HEK293 (cell line): ENCODE measurements at regions not wholly inside any gene's neighbourhood (a gene's known extent, or its start where the extent isn't known, plus 50 kb on each side); places are given as distances from the start of the nearest gene placed in this dataset.

ENCODE experiments used
- YY1 ChIP-seq: fragments of 450-650 bp; formaldehyde crosslinking; IDR thresholded peaks from 2 replicates; pipeline ENCODE4 v1.5.1; 2018; ENCODE audit warnings: missing biosample characterization, missing genetic modification characterization
- ZFP3 ChIP-seq: fragments of 450-650 bp; formaldehyde crosslinking; IDR thresholded peaks from 2 replicates; pipeline ENCODE4 v1.5.1; 2016; ENCODE audit warnings: low read depth, missing biosample characterization, missing genetic modification characterization
- ZNF426 ChIP-seq: fragments of 450-650 bp; formaldehyde crosslinking; IDR thresholded peaks from 2 replicates; pipeline ENCODE4 v1.5.1; 2017; ENCODE audit warnings: missing biosample characterization, missing genetic modification characterization, mild to moderate bottlenecking, inconsistent platforms, moderate library complexity
- TF ChIP-seq, protein P1 (sequence below): fragments of 450-650 bp; formaldehyde crosslinking; IDR thresholded peaks from 2 replicates; pipeline ENCODE4 v1.5.1; 2016; ENCODE audit warnings: missing biosample characterization, missing genetic modification characterization
- TF ChIP-seq, protein P2 (sequence below): fragments of 450-650 bp; formaldehyde crosslinking; IDR thresholded peaks from 2 replicates; pipeline ENCODE4 v1.5.1; 2016; ENCODE audit warnings: missing biosample characterization, missing genetic modification characterization

DNA sequence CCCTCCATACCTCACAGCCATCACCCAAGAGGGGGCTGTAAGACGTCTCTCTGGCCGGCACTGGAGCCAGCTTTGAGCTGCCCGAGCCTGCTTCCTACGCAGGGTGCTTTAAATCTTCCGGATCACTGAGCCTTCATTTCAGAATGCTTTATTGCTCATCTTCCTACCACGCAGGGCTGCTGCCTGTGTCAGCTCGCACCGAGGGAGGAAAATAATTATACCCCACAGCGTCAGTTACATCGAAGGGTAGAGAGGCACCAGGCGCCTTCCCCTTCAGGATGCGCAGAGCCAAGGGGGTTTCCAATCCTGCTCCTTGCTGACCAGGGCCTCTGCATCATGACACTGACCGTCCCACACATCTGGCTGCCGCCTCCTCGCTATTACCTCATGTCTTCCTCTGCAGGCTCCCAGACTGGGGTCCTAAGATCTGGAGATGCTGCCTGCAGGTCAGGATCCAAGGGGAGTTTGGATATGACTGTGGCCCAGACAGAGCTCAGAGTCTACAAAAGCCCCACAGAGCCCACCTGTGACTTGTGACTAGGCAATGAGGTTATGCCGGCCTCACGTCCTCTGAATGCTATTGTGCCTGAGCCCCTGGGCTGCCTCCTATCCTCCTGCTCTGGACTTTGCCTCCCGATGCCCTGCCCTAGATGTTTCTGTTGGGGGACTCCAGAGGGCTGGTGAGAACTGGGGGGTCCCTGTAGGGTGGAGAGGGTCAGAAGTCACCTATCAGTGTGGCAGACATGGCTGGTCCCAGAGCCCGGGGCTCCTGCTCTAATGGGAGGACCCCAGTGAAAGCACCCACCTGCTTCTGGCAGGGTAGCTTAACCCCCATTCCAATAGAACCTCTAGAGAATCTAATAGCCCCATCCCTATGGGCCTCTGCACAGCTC, 220.3 kb upstream of the RTL1 start:
- TF ChIP-seq ZFP3 (tag by site-specific recombination): no peak
- TF ChIP-seq, protein P1, sequence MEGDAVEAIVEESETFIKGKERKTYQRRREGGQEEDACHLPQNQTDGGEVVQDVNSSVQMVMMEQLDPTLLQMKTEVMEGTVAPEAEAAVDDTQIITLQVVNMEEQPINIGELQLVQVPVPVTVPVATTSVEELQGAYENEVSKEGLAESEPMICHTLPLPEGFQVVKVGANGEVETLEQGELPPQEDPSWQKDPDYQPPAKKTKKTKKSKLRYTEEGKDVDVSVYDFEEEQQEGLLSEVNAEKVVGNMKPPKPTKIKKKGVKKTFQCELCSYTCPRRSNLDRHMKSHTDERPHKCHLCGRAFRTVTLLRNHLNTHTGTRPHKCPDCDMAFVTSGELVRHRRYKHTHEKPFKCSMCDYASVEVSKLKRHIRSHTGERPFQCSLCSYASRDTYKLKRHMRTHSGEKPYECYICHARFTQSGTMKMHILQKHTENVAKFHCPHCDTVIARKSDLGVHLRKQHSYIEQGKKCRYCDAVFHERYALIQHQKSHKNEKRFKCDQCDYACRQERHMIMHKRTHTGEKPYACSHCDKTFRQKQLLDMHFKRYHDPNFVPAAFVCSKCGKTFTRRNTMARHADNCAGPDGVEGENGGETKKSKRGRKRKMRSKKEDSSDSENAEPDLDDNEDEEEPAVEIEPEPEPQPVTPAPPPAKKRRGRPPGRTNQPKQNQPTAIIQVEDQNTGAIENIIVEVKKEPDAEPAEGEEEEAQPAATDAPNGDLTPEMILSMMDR (tag by site-specific recombination): no peak
- TF ChIP-seq, protein P2, sequence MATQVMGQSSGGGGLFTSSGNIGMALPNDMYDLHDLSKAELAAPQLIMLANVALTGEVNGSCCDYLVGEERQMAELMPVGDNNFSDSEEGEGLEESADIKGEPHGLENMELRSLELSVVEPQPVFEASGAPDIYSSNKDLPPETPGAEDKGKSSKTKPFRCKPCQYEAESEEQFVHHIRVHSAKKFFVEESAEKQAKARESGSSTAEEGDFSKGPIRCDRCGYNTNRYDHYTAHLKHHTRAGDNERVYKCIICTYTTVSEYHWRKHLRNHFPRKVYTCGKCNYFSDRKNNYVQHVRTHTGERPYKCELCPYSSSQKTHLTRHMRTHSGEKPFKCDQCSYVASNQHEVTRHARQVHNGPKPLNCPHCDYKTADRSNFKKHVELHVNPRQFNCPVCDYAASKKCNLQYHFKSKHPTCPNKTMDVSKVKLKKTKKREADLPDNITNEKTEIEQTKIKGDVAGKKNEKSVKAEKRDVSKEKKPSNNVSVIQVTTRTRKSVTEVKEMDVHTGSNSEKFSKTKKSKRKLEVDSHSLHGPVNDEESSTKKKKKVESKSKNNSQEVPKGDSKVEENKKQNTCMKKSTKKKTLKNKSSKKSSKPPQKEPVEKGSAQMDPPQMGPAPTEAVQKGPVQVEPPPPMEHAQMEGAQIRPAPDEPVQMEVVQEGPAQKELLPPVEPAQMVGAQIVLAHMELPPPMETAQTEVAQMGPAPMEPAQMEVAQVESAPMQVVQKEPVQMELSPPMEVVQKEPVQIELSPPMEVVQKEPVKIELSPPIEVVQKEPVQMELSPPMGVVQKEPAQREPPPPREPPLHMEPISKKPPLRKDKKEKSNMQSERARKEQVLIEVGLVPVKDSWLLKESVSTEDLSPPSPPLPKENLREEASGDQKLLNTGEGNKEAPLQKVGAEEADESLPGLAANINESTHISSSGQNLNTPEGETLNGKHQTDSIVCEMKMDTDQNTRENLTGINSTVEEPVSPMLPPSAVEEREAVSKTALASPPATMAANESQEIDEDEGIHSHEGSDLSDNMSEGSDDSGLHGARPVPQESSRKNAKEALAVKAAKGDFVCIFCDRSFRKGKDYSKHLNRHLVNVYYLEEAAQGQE (tag by site-specific recombination): no peak
- TF ChIP-seq ZNF426 (tag by site-specific recombination): no peak
- TF ChIP-seq YY1 (tag by site-specific recombination): no peak
